ENCODE measurements at regions not wholly inside any gene's neighbourhood (a gene's known extent, or its start where the extent isn't known, plus 50 kb on each side); places are given as distances from the start of the nearest gene placed in this dataset.

DNA sequence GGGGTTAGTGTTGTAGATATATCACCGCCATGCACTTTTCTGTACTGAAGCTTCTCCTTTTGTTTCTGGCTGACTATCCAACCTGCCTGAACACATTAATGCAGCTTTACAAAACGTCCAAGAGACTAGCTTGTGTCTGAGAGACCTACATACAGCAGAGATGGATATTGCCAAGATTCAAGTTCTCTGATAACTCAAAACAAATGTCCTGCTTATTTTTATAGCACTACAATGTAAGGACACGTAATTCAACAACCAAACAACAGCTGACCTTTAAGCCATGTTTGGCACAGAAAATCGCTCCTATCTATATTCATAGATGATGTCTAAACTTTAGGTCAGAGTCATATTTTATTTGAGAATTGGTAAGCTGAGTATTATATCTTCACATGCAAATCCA is 76.2 kb upstream of the NTRK2 start:
- BruUV-seq (replicated peaks): no TSS peak
- TF ChIP-seq, protein P1, sequence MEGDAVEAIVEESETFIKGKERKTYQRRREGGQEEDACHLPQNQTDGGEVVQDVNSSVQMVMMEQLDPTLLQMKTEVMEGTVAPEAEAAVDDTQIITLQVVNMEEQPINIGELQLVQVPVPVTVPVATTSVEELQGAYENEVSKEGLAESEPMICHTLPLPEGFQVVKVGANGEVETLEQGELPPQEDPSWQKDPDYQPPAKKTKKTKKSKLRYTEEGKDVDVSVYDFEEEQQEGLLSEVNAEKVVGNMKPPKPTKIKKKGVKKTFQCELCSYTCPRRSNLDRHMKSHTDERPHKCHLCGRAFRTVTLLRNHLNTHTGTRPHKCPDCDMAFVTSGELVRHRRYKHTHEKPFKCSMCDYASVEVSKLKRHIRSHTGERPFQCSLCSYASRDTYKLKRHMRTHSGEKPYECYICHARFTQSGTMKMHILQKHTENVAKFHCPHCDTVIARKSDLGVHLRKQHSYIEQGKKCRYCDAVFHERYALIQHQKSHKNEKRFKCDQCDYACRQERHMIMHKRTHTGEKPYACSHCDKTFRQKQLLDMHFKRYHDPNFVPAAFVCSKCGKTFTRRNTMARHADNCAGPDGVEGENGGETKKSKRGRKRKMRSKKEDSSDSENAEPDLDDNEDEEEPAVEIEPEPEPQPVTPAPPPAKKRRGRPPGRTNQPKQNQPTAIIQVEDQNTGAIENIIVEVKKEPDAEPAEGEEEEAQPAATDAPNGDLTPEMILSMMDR (IDR thresholded peaks at IDR 0.05; ENCODE audit: unreplicated experiment): no peak
- ChIA-PET CTCF (interaction anchor here (0.6 kb wide), 2 partner anchors 478 to 489 kb away, joined by 3 read pairs; no protein-coding TSS in a partner anchor), POLR2A (no interaction called here)
- no peak for DNase-seq (ENCODE audit: unreplicated experiment)
- intact Hi-C loops (cut with micrococcal nuclease): no loop called here
- H3K36me3 Mint-ChIP-seq (ENCODE audit: insufficient read depth, unreplicated experiment): no peaks in the 10 kb centered on the region
- peaks cover 6% of the 10 kb centered on the region for H3K4me1 Mint-ChIP-seq (ENCODE audit: insufficient read depth, unreplicated experiment)
- no peaks in the 10 kb centered on the region for H3K9me3 Mint-ChIP-seq (ENCODE audit: unreplicated experiment)
- H3K27ac Mint-ChIP-seq (ENCODE audit: low read depth, unreplicated experiment): no peak overlapping the region
- H3K27me3 Mint-ChIP-seq (ENCODE audit: insufficient read depth, unreplicated experiment): no peaks in the 10 kb centered on the region
- H3K4me3 Mint-ChIP-seq (ENCODE audit: unreplicated experiment): no peak overlapping the region

DNA sequence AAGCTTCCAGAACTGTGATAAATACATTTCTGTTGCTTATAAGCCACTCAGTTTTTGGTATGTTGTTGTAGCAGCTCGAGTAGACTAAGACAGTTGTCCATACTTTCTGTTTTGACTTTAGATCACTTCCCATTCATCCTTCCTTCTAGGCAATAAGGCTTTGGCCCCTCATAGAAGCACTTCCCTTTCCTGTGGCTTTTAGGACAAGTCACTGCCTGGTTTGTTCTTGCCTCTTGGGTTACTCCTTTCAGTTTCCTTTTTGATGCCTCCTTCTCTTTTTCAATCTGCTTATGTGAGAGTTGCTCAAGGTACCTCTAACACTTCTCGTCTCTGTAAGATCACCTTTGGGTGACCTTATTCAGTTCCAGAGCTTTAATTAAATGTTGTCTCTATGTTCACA is 72.4 kb upstream of the NTRK2 start:
- Mint-ChIP-seq H3K4me3 (ENCODE audit: unreplicated experiment) (no peak overlapping the region), H3K4me1 (ENCODE audit: insufficient read depth, unreplicated experiment) (peaks cover 6% of the 10 kb centered on the region), H3K36me3 (ENCODE audit: insufficient read depth, unreplicated experiment) (no peaks in the 10 kb centered on the region), H3K27ac (ENCODE audit: low read depth, unreplicated experiment) (no peak overlapping the region), H3K27me3 (ENCODE audit: insufficient read depth, unreplicated experiment) (peaks cover 7% of the 10 kb centered on the region), H3K9me3 (ENCODE audit: unreplicated experiment) (no peaks in the 10 kb centered on the region)
- POLR2A ChIA-PET: interaction anchor here (0.6 kb wide), 1 partner anchor 1024 kb away, joined by 3 read pairs; no protein-coding TSS in a partner anchor
- no peak for DNase-seq (ENCODE audit: unreplicated experiment)
- CTCF ChIA-PET: no interaction called here
- TF ChIP-seq, protein P1 (IDR thresholded peaks at IDR 0.05; ENCODE audit: unreplicated experiment): no peak
- BruUV-seq (replicated peaks): no TSS peak
- intact Hi-C loops (cut with micrococcal nuclease): no loop called here

DNA sequence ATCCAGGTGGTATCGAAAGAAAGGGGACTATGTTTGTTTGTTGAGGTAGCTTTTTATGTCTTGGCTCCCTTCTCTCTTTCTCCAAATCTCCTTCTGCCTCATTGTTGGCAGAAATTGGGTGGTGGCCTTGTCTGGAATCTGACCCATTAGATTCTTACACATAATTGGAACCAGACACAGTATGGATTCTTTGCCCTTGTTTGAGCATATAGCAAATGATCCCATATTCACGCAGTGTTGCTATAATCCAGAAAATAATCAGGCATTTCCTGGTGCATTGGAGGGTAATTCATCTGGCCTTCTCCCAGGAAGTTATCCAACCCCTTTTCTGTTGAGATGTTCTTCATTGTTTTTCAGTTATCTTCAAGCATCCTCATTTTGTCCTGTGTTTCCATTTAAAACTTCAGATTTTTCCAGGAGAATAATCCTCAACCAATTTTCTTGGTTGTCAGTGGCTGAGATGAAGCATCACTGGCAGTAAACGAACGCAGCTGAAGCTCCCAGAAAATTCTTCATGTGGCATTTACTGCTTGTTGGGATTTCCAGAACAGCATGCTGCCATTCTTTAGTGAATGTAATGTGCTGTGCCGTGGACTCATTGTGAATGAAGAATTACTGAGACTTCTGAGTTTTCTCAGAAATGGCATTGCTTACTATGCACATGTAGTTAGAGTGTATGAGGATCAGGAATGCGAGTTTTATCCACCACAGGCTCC is 70.5 kb upstream of the NTRK2 start:
- intact Hi-C loops (cut with micrococcal nuclease): no loop called here
- TF ChIP-seq, protein P1 (IDR thresholded peaks at IDR 0.05; ENCODE audit: unreplicated experiment): no peak
- no peak for DNase-seq (ENCODE audit: unreplicated experiment)
- peaks cover 9% of the 10 kb centered on the region for H3K27me3 Mint-ChIP-seq (ENCODE audit: insufficient read depth, unreplicated experiment)
- H3K4me3 Mint-ChIP-seq (ENCODE audit: unreplicated experiment): no peak overlapping the region
- H3K36me3 Mint-ChIP-seq (ENCODE audit: insufficient read depth, unreplicated experiment): no peaks in the 10 kb centered on the region
- ChIA-PET CTCF (no interaction called here), POLR2A (no interaction called here)
- H3K9me3 Mint-ChIP-seq (ENCODE audit: unreplicated experiment): no peaks in the 10 kb centered on the region
- no peak overlapping the region for H3K27ac Mint-ChIP-seq (ENCODE audit: low read depth, unreplicated experiment)
- H3K4me1 Mint-ChIP-seq (ENCODE audit: insufficient read depth, unreplicated experiment): peaks cover 6% of the 10 kb centered on the region
- BruUV-seq (replicated peaks): no TSS peak

DNA sequence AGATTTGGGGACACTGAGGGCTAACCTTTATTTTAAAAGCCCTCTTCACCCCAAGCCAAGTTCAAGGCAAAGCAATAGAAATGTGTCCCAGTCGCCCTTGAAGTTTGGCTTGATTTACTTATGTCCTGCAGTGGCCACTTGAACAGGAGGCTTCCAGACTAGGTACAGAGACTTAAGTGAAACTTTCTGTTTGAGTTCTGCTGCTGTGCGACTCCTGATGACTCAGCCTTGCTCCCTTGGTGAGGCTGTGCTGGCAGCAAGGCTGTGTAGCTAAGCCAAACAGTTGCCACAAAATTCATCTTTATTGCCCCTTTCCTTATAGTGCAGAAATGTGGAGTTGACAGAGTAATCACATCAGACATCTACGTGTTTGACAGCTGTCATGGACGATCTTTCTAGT is 68.8 kb upstream of the NTRK2 start:
- TF ChIP-seq, protein P1 (IDR thresholded peaks at IDR 0.05; ENCODE audit: unreplicated experiment): no peak
- ChIA-PET CTCF (interaction anchor here (0.6 to 1.5 kb wide), 3 partner anchors 11 to 897 kb away, joined by 3 to 4 read pairs (median 3); no protein-coding TSS in a partner anchor), POLR2A (interaction anchor here (0.5 to 0.7 kb wide), 5 partner anchors 12 to 312 kb away, joined by 3 read pairs; no protein-coding TSS in a partner anchor)
- Mint-ChIP-seq H3K36me3 (ENCODE audit: insufficient read depth, unreplicated experiment) (no peaks in the 10 kb centered on the region), H3K4me1 (ENCODE audit: insufficient read depth, unreplicated experiment) (peaks cover 6% of the 10 kb centered on the region), H3K4me3 (ENCODE audit: unreplicated experiment) (no peak overlapping the region), H3K27ac (ENCODE audit: low read depth, unreplicated experiment) (no peak overlapping the region), H3K27me3 (ENCODE audit: insufficient read depth, unreplicated experiment) (peaks cover 18% of the 10 kb centered on the region), H3K9me3 (ENCODE audit: unreplicated experiment) (no peaks in the 10 kb centered on the region)
- BruUV-seq (replicated peaks): no TSS peak
- intact Hi-C loops (cut with micrococcal nuclease): no loop called here
- DNase-seq (ENCODE audit: unreplicated experiment): peak; percentile 25

Measured in MCF 10A (cell line).